ENCODE measurements at regions not wholly inside any gene's neighbourhood (a gene's known extent, or its start where the extent isn't known, plus 50 kb on each side); places are given as distances from the start of the nearest gene placed in this dataset.

- H3K4me2 ChIP-seq (ENCODE audit: low read length): no peak overlapping the region
- DNase-seq (ENCODE audit: low read depth, low spot score) (no peak), ATAC-seq (no peak)
- H3K36me3 ChIP-seq (ENCODE audit: control insufficient read depth in 1 of 2, insufficient read depth in 2 of 2, low read length in 2 of 2): no peaks in the 10 kb centered on the region
- BruUV-seq (replicated peaks): no TSS peak
- H3K9ac ChIP-seq (ENCODE audit: low read length): no peak overlapping the region
- H2AFZ ChIP-seq (ENCODE audit: low read depth, low read length, poor library complexity, severe bottlenecking): no peak overlapping the region
- ChIA-PET POLR2A (no interaction called here), CTCF (no interaction called here), RAD21 (ENCODE audit: low non-redundant PET in 1 of 2, low total read pairs in 2 of 2, uncharacterized antibody in 2 of 2, unreplicated experiment in 2 of 2) (no interaction called here)
- TF ChIP-seq SP1 (IDR thresholded peaks at IDR 0.05; ENCODE audit: low read depth) (no peak), ZFX (IDR thresholded peaks at IDR 0.05) (no peak), ZBTB33 (IDR thresholded peaks at IDR 0.05; ENCODE audit: extremely low read depth, insufficient replicate concordance, low read length) (no peak), ELF1 (IDR thresholded peaks at IDR 0.05; ENCODE audit: borderline replicate concordance, low read depth) (no peak), FOSL1 (IDR thresholded peaks at IDR 0.05; ENCODE audit: low read depth) (no peak), SIN3A (IDR thresholded peaks at IDR 0.05; ENCODE audit: low read depth) (no peak), EZH2phosphoT487 (IDR thresholded peaks at IDR 0.05; ENCODE audit: borderline replicate concordance) (no peak), ATF3 (IDR thresholded peaks at IDR 0.05) (no peak), JUND (IDR thresholded peaks at IDR 0.05) (no peak), ZNF274 (IDR thresholded peaks at IDR 0.05; ENCODE audit: low read depth, low read length) (no peak), REST (IDR thresholded peaks at IDR 0.05; ENCODE audit: low read depth) (no peak)
- intact Hi-C loops (cut with micrococcal nuclease): no loop called here
- H3K4me3 ChIP-seq (replicated peaks in 1 of 2; ENCODE audit: low read depth in 1 of 2, low read length in 2 of 2): no peak overlapping the region
- no peak overlapping the region for H3K27ac ChIP-seq (ENCODE audit: low read depth, low read length)
- no peaks in the 10 kb centered on the region for H3K79me2 ChIP-seq (ENCODE audit: insufficient read depth, low read length)
- H3K9me2 ChIP-seq (ENCODE audit: insufficient read depth): no peaks in the 10 kb centered on the region
- H4K20me1 ChIP-seq (ENCODE audit: insufficient read depth): no peaks in the 10 kb centered on the region
- no peaks in the 10 kb centered on the region for H3K27me3 ChIP-seq (ENCODE audit: insufficient read depth, low read length)
- H3K4me1 ChIP-seq (ENCODE audit: control insufficient read depth in 1 of 2, insufficient read depth in 2 of 2, low read length in 2 of 2): peaks cover 10 to 32% of the 10 kb centered on the region in 2 experiments
- H3K9me3 ChIP-seq (ENCODE audit: control insufficient read depth in 1 of 2, insufficient read depth in 1 of 2, low read depth in 1 of 2, low read length in 2 of 2): no peaks in the 10 kb centered on the region
These were observed 162.8 kb downstream of the FASLG start for GRCh38 chr1:172821609-172822274.
